ENCODE measurements at regions not wholly inside any gene's neighbourhood (a gene's known extent, or its start where the extent isn't known, plus 50 kb on each side); places are given as distances from the start of the nearest gene placed in this dataset.

- no peak overlapping the region for H3K27ac ChIP-seq
- no peaks in the 10 kb centered on the region for H3K36me3 ChIP-seq
- no peak for DNase-seq
- TF ChIP-seq POLR2AphosphoS5 (IDR thresholded peaks at IDR 0.05) (no peak), POLR2A (IDR thresholded peaks at IDR 0.05) (no peak)
- no peaks in the 10 kb centered on the region for H3K4me1 ChIP-seq
- H3K9me3 ChIP-seq, result peaks cover 0 to 3% (median 0%) of the 10 kb centered on the region in 4 donors
- WGBS, 2 donors, result 80 to 84% methylated on average over 2 of the region's 2 CpGs
- H3K4me3 ChIP-seq, result no peak overlapping the region
- intact Hi-C loops (cut with DNase I), result no loop called here
- no peaks in the 10 kb centered on the region for H3K27me3 ChIP-seq
Measured at GRCh38 chr2:155675920-155676319, 656.6 kb downstream of the NR4A2 start.

GRCh38 chr2:155665704-155666103 is 666.8 kb downstream of the NR4A2 start:
- TF ChIP-seq, protein P1, sequence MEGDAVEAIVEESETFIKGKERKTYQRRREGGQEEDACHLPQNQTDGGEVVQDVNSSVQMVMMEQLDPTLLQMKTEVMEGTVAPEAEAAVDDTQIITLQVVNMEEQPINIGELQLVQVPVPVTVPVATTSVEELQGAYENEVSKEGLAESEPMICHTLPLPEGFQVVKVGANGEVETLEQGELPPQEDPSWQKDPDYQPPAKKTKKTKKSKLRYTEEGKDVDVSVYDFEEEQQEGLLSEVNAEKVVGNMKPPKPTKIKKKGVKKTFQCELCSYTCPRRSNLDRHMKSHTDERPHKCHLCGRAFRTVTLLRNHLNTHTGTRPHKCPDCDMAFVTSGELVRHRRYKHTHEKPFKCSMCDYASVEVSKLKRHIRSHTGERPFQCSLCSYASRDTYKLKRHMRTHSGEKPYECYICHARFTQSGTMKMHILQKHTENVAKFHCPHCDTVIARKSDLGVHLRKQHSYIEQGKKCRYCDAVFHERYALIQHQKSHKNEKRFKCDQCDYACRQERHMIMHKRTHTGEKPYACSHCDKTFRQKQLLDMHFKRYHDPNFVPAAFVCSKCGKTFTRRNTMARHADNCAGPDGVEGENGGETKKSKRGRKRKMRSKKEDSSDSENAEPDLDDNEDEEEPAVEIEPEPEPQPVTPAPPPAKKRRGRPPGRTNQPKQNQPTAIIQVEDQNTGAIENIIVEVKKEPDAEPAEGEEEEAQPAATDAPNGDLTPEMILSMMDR (IDR thresholded peaks at IDR 0.05), result no peak
- TF ChIP-seq POLR2AphosphoS5 (IDR thresholded peaks at IDR 0.05), result no peak
- TF ChIP-seq EP300 (IDR thresholded peaks at IDR 0.05), result no peak
- TF ChIP-seq POLR2A (IDR thresholded peaks at IDR 0.05), result no peak
- WGBS, 2 donors, result 86% methylated on average over 5 of the region's 5 CpGs
- no peaks in the 10 kb centered on the region for H3K36me3 ChIP-seq
- DNase-seq, result no peak
- H3K4me3 ChIP-seq, result no peak overlapping the region
- H3K27ac ChIP-seq, result no peak overlapping the region
- no peaks in the 10 kb centered on the region for H3K4me1 ChIP-seq
- no peaks in the 10 kb centered on the region for H3K27me3 ChIP-seq
- H3K9me3 ChIP-seq, result no peaks in the 10 kb centered on the region
- intact Hi-C loops (cut with DNase I), result no loop called here

GRCh38 chr2:155663265-155663664 is 669.3 kb downstream of the NR4A2 start:
- Histone ChIP-seq H3K4me1 (no peaks in the 10 kb centered on the region), H3K4me3 (no peak overlapping the region), H3K27ac (no peak overlapping the region), H3K36me3 (no peaks in the 10 kb centered on the region), H3K9me3 (no peaks in the 10 kb centered on the region), H3K27me3 (no peaks in the 10 kb centered on the region)
- TF ChIP-seq, protein P1 (IDR thresholded peaks at IDR 0.05), result no peak
- TF ChIP-seq POLR2AphosphoS5 (IDR thresholded peaks at IDR 0.05) (no peak), EP300 (IDR thresholded peaks at IDR 0.05) (no peak), POLR2A (IDR thresholded peaks at IDR 0.05) (no peak)
- intact Hi-C loops (cut with DNase I), result no loop called here
- DNase-seq, result no peak
- WGBS, 2 donors, result 84 to 86% methylated on average over 3 of the region's 3 CpGs

DNA sequence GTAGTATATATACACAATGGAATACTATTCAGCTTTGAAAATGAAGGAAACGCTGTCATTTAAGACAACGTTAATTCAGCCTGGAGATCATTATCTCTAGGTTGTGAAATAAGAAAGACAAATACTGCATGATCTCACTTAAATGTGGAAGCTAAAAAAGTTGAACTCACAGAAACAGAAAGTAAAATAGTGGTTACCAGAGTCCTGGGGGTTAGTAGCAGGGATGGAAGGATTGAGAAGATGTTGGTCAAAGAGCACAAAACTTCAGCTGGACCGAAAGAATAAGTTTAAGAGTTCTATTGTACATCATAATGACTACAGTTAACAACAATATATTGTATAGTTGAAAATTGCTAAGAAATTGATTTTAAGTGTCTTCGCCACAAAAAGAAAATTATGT is 670.3 kb downstream of the NR4A2 start:
- intact Hi-C loops (cut with DNase I), result no loop called here
- DNase-seq, result no peak
- TF ChIP-seq EP300 (IDR thresholded peaks at IDR 0.05), result no peak
- no peak for TF ChIP-seq POLR2AphosphoS5 (IDR thresholded peaks at IDR 0.05)
- TF ChIP-seq, protein P1 (IDR thresholded peaks at IDR 0.05), result no peak
- TF ChIP-seq POLR2A (IDR thresholded peaks at IDR 0.05), result no peak
- Histone ChIP-seq H3K9me3 (no peaks in the 10 kb centered on the region), H3K36me3 (no peaks in the 10 kb centered on the region), H3K4me3 (no peak overlapping the region), H3K27me3 (no peaks in the 10 kb centered on the region), H3K27ac (no peak overlapping the region), H3K4me1 (no peaks in the 10 kb centered on the region)
- 88 to 91% methylated on average over 4 of the region's 4 CpGs for WGBS, 2 donors

- no peaks in the 10 kb centered on the region for H3K4me1 ChIP-seq
- no peaks in the 10 kb centered on the region for H3K9me3 ChIP-seq
- no peak overlapping the region for H3K4me3 ChIP-seq
- no peaks in the 10 kb centered on the region for H3K27me3 ChIP-seq
- TF ChIP-seq POLR2A (IDR thresholded peaks at IDR 0.05), result no peak
- TF ChIP-seq, protein P1 (IDR thresholded peaks at IDR 0.05), result no peak
- no peak for TF ChIP-seq EP300 (IDR thresholded peaks at IDR 0.05)
- TF ChIP-seq POLR2AphosphoS5 (IDR thresholded peaks at IDR 0.05), result no peak
- 74 to 76% methylated on average over 1 of the region's 1 CpG for WGBS, 2 donors
- no peak overlapping the region for H3K27ac ChIP-seq
- no peak for DNase-seq
- intact Hi-C loops (cut with DNase I), result no loop called here
- H3K36me3 ChIP-seq, result no peaks in the 10 kb centered on the region
Measured at GRCh38 chr2:155653176-155653575, 679.3 kb downstream of the NR4A2 start.

Data from sigmoid colon (tissue), 6 donors.